KG1 (cell line): ENCODE measurements at regions not wholly inside any gene's neighbourhood (a gene's known extent, or its start where the extent isn't known, plus 50 kb on each side); places are given as distances from the start of the nearest gene placed in this dataset.
"Not testable (repeated sequence)": the region's sequence is repeated elsewhere in the genome, so short reads cannot be mapped to it uniquely, and the experiment has no call there.

ENCODE experiments used
- DNase-seq: peaks from one replicate; lab custom pipeline; 2025; lab: John Stamatoyannopoulos, UW

GRCh38 chr2:51779723-51780122 is 747.8 kb upstream of the NRXN1 start:
- DNase-seq = not testable (repeated sequence)

- DNase-seq = no peak
These were observed 746.9 kb upstream of the NRXN1 start for GRCh38 chr2:51778806-51779205.

GRCh38 chr2:51774606-51775005 is 742.7 kb upstream of the NRXN1 start:
- DNase-seq = not testable (repeated sequence)

GRCh38 chr2:51760441-51760840 is 728.5 kb upstream of the NRXN1 start:
- no peak for DNase-seq

- no peak for DNase-seq
These were observed 726.1 kb upstream of the NRXN1 start for GRCh38 chr2:51758081-51758480.

GRCh38 chr2:51734115-51734514 is 702.2 kb upstream of the NRXN1 start:
- no peak for DNase-seq

GRCh38 chr2:51723691-51724090 is 691.8 kb upstream of the NRXN1 start:
- no peak for DNase-seq

- DNase-seq = no peak
These were observed 690.4 kb upstream of the NRXN1 start for GRCh38 chr2:51722311-51722710.

- DNase-seq = no peak
These were observed 688.9 kb upstream of the NRXN1 start for GRCh38 chr2:51720826-51721225.

- no peak for DNase-seq
These were observed 686.9 kb upstream of the NRXN1 start for GRCh38 chr2:51718881-51719280.

- no peak for DNase-seq
These were observed 685.4 kb upstream of the NRXN1 start for GRCh38 chr2:51717312-51717711.

- DNase-seq = no peak
These were observed 679.8 kb upstream of the NRXN1 start for GRCh38 chr2:51711766-51712165.

GRCh38 chr2:51710222-51710621 is 678.3 kb upstream of the NRXN1 start:
- DNase-seq = peak; percentile 25

GRCh38 chr2:51707625-51708024 is 675.7 kb upstream of the NRXN1 start:
- no peak for DNase-seq

GRCh38 chr2:51706220-51706619 is 674.3 kb upstream of the NRXN1 start:
- DNase-seq = no peak

- DNase-seq = no peak
These were observed 673.5 kb upstream of the NRXN1 start for GRCh38 chr2:51705417-51705816.

GRCh38 chr2:51698021-51698420 is 666.1 kb upstream of the NRXN1 start:
- no peak for DNase-seq

- no peak for DNase-seq
These were observed 665.2 kb upstream of the NRXN1 start for GRCh38 chr2:51697095-51697494.

- no peak for DNase-seq
These were observed 663.6 kb upstream of the NRXN1 start for GRCh38 chr2:51695531-51695930.

- DNase-seq = no peak
These were observed 661.7 kb upstream of the NRXN1 start for GRCh38 chr2:51693640-51694039.

GRCh38 chr2:51681854-51682253 is 649.9 kb upstream of the NRXN1 start:
- no peak for DNase-seq

- DNase-seq = no peak
These were observed 641.7 kb upstream of the NRXN1 start for GRCh38 chr2:51673628-51674027.

- no peak for DNase-seq
These were observed 635.7 kb upstream of the NRXN1 start for GRCh38 chr2:51667679-51668078.

GRCh38 chr2:51662187-51662586 is 630.3 kb upstream of the NRXN1 start:
- DNase-seq = no peak

- DNase-seq = no peak
These were observed 625.9 kb upstream of the NRXN1 start for GRCh38 chr2:51657849-51658248.
